ENCODE measurements at regions not wholly inside any gene's neighbourhood (a gene's known extent, or its start where the extent isn't known, plus 50 kb on each side); places are given as distances from the start of the nearest gene placed in this dataset.
"Not testable (repeated sequence)": the region's sequence is repeated elsewhere in the genome, so short reads cannot be mapped to it uniquely, and the experiment has no call there.

DNA sequence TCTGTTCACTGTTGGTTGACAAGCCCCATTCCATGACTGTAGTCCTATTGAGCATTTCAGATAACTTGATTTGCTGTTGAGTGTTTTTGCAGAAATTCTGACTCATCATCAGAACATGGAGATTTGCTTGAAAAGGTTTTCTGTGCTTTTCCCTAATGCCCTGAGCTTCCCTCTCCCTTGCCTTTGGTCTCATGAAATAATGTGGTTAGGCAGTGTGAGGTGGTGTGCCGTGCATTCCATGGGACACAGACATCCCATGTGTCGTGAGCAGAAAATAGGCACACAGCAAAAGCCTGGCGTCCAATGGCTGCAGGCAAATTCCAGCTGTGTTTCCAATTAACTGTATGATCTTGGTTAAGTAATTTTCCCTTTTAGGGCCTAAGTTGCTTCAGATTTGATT, 197.4 kb downstream of the DLEU7 start:
- H3K56ac ChIP-seq (ENCODE audit: low read length): no peak overlapping the region

DNA sequence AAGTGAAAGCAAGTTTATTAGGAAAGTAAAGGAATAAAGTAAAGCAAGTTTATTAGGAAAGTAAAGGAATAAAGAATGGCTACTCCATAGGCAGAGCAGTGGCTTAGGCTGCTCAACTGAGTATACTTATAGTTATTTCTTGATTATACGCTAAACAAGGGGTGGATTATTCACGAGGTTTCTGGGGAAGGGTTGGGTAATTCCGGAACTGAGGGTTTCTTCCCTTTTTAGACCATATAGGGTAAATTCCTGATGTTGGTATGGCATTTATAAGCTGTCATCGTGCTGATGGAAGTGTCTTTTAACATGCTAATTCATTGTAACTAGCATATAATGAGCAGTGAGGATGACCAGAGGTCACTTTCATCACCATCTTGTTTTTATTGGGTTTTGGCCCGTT, 194.3 kb downstream of the DLEU7 start:
- H2BK5ac ChIP-seq (ENCODE audit: low read length): no peak overlapping the region
- no peak overlapping the region for H3K4ac ChIP-seq (ENCODE audit: low read depth, low read length)
- DNase-seq: no peak
- H4K5ac ChIP-seq (ENCODE audit: low read length): peak overlapping the region; percentile 50
- H3K9ac ChIP-seq (ENCODE audit: low read length): no peak overlapping the region
- no peak overlapping the region for H2BK120ac ChIP-seq (ENCODE audit: low read depth, low read length)
- no peak overlapping the region for H4K8ac ChIP-seq (ENCODE audit: low read depth, low read length)
- H2BK15ac ChIP-seq (replicated peaks; ENCODE audit: low read depth): no peak overlapping the region
- H3K23ac ChIP-seq (ENCODE audit: low read length): no peak overlapping the region
- H2AK5ac ChIP-seq (ENCODE audit: low read length): no peak overlapping the region
- no peaks in the 10 kb centered on the region for H3K36me3 ChIP-seq (ENCODE audit: control insufficient read depth, insufficient read depth, low read length)
- WGBS (ENCODE audit: extremely low coverage, insufficient coverage, low lambda C conversion rate): no CpG with 5 or more reads among the region's 5 CpGs
- H3K18ac ChIP-seq (ENCODE audit: low read length): no peak overlapping the region
- H3K4me3 ChIP-seq (ENCODE audit: low read length): no peak overlapping the region
- no peaks in the 10 kb centered on the region for H3K27me3 ChIP-seq (ENCODE audit: insufficient read depth, low read length, poor library complexity)
- H3K79me1 ChIP-seq (ENCODE audit: low read length): no peaks in the 10 kb centered on the region
- H3K4me1 ChIP-seq (ENCODE audit: control insufficient read depth, low read depth, low read length): no peaks in the 10 kb centered on the region
- H3K79me2 ChIP-seq (ENCODE audit: control insufficient read depth, insufficient read depth, low read length): no peaks in the 10 kb centered on the region
- no peak overlapping the region for H3K4me2 ChIP-seq (ENCODE audit: low read length)
- H3K27ac ChIP-seq (ENCODE audit: low read depth, low read length): no peak overlapping the region
- H3K56ac ChIP-seq (ENCODE audit: low read length): no peak overlapping the region

More for the DNA sequence above, 197.4 kb downstream of the DLEU7 start:
- Histone ChIP-seq H3K79me1 (ENCODE audit: low read length) (no peaks in the 10 kb centered on the region), H3K79me2 (ENCODE audit: control insufficient read depth, insufficient read depth, low read length) (no peaks in the 10 kb centered on the region), H3K18ac (ENCODE audit: low read length) (no peak overlapping the region), H3K4me2 (ENCODE audit: low read length) (no peak overlapping the region), H2BK5ac (ENCODE audit: low read length) (no peak overlapping the region), H3K23ac (ENCODE audit: low read length) (no peak overlapping the region), H3K27me3 (ENCODE audit: insufficient read depth, low read length, poor library complexity) (no peaks in the 10 kb centered on the region), H2BK15ac (replicated peaks; ENCODE audit: low read depth) (no peak overlapping the region), H3K36me3 (ENCODE audit: control insufficient read depth, insufficient read depth, low read length) (no peaks in the 10 kb centered on the region), H3K4me3 (ENCODE audit: low read length) (no peak overlapping the region), H3K27ac (ENCODE audit: low read depth, low read length) (no peak overlapping the region), H3K4ac (ENCODE audit: low read depth, low read length) (no peak overlapping the region), H2AK5ac (ENCODE audit: low read length) (no peak overlapping the region), H4K8ac (ENCODE audit: low read depth, low read length) (no peak overlapping the region), H3K4me1 (ENCODE audit: control insufficient read depth, low read depth, low read length) (no peaks in the 10 kb centered on the region), H4K5ac (ENCODE audit: low read length) (no peak overlapping the region), H3K9ac (ENCODE audit: low read length) (no peak overlapping the region), H2BK120ac (ENCODE audit: low read depth, low read length) (no peak overlapping the region)
- no peak for DNase-seq
- WGBS (ENCODE audit: extremely low coverage, insufficient coverage, low lambda C conversion rate): no CpG with 5 or more reads among the region's 3 CpGs

GRCh38 chr13:50650592-50651504, 192.6 kb downstream of the DLEU7 start:
- Histone ChIP-seq H3K27ac (ENCODE audit: low read depth, low read length) (no peak overlapping the region), H3K56ac (ENCODE audit: low read length) (no peak overlapping the region), H2AK5ac (ENCODE audit: low read length) (no peak overlapping the region), H3K9ac (ENCODE audit: low read length) (no peak overlapping the region), H4K5ac (ENCODE audit: low read length) (no peak overlapping the region), H3K4me1 (ENCODE audit: control insufficient read depth, low read depth, low read length) (no peaks in the 10 kb centered on the region), H3K4ac (ENCODE audit: low read depth, low read length) (no peak overlapping the region), H3K18ac (ENCODE audit: low read length) (no peak overlapping the region), H3K4me3 (ENCODE audit: low read length) (no peak overlapping the region), H3K36me3 (ENCODE audit: control insufficient read depth, insufficient read depth, low read length) (no peaks in the 10 kb centered on the region), H4K8ac (ENCODE audit: low read depth, low read length) (no peak overlapping the region), H3K23ac (ENCODE audit: low read length) (no peak overlapping the region), H3K4me2 (ENCODE audit: low read length) (no peak overlapping the region), H3K79me1 (ENCODE audit: low read length) (no peaks in the 10 kb centered on the region), H2BK15ac (replicated peaks; ENCODE audit: low read depth) (no peak overlapping the region), H3K79me2 (ENCODE audit: control insufficient read depth, insufficient read depth, low read length) (no peaks in the 10 kb centered on the region), H3K27me3 (ENCODE audit: insufficient read depth, low read length, poor library complexity) (no peaks in the 10 kb centered on the region), H2BK120ac (ENCODE audit: low read depth, low read length) (no peak overlapping the region), H2BK5ac (ENCODE audit: low read length) (no peak overlapping the region)
- DNase-seq: no peak
- no CpG with 5 or more reads among the region's 11 CpGs for WGBS (ENCODE audit: extremely low coverage, insufficient coverage, low lambda C conversion rate)

- DNase-seq: no peak
- no peak overlapping the region for H3K9ac ChIP-seq (ENCODE audit: low read length)
- H3K4ac ChIP-seq (ENCODE audit: low read depth, low read length): no peak overlapping the region
- no peak overlapping the region for H4K5ac ChIP-seq (ENCODE audit: low read length)
- no peak overlapping the region for H2BK5ac ChIP-seq (ENCODE audit: low read length)
- no peak overlapping the region for H3K18ac ChIP-seq (ENCODE audit: low read length)
- H3K56ac ChIP-seq (ENCODE audit: low read length): no peak overlapping the region
- H2AK5ac ChIP-seq (ENCODE audit: low read length): no peak overlapping the region
- no peaks in the 10 kb centered on the region for H3K79me2 ChIP-seq (ENCODE audit: control insufficient read depth, insufficient read depth, low read length)
- no peaks in the 10 kb centered on the region for H3K36me3 ChIP-seq (ENCODE audit: control insufficient read depth, insufficient read depth, low read length)
- no peak overlapping the region for H2BK15ac ChIP-seq (replicated peaks; ENCODE audit: low read depth)
- no peak overlapping the region for H2BK120ac ChIP-seq (ENCODE audit: low read depth, low read length)
- no CpG with 5 or more reads among the region's 3 CpGs for WGBS (ENCODE audit: extremely low coverage, insufficient coverage, low lambda C conversion rate)
- H4K8ac ChIP-seq (ENCODE audit: low read depth, low read length): no peak overlapping the region
- H3K79me1 ChIP-seq (ENCODE audit: low read length): no peaks in the 10 kb centered on the region
- no peaks in the 10 kb centered on the region for H3K27me3 ChIP-seq (ENCODE audit: insufficient read depth, low read length, poor library complexity)
- no peak overlapping the region for H3K23ac ChIP-seq (ENCODE audit: low read length)
- no peak overlapping the region for H3K27ac ChIP-seq (ENCODE audit: low read depth, low read length)
- no peaks in the 10 kb centered on the region for H3K4me1 ChIP-seq (ENCODE audit: control insufficient read depth, low read depth, low read length)
- H3K4me3 ChIP-seq (ENCODE audit: low read length): no peak overlapping the region
- H3K4me2 ChIP-seq (ENCODE audit: low read length): no peak overlapping the region
Measured at GRCh38 chr13:50651922-50652321, 191.6 kb downstream of the DLEU7 start.

- Histone ChIP-seq H4K8ac (ENCODE audit: low read depth, low read length) (no peak overlapping the region), H3K27ac (ENCODE audit: low read depth, low read length) (no peak overlapping the region), H3K9ac (ENCODE audit: low read length) (no peak overlapping the region), H2BK5ac (ENCODE audit: low read length) (no peak overlapping the region), H3K18ac (ENCODE audit: low read length) (no peak overlapping the region), H3K23ac (ENCODE audit: low read length) (no peak overlapping the region), H3K4me1 (ENCODE audit: control insufficient read depth, low read depth, low read length) (no peaks in the 10 kb centered on the region), H2BK15ac (replicated peaks; ENCODE audit: low read depth) (no peak overlapping the region), H3K79me2 (ENCODE audit: control insufficient read depth, insufficient read depth, low read length) (no peaks in the 10 kb centered on the region), H3K56ac (ENCODE audit: low read length) (no peak overlapping the region), H3K27me3 (ENCODE audit: insufficient read depth, low read length, poor library complexity) (no peaks in the 10 kb centered on the region), H3K79me1 (ENCODE audit: low read length) (no peaks in the 10 kb centered on the region), H3K4ac (ENCODE audit: low read depth, low read length) (no peak overlapping the region), H2AK5ac (ENCODE audit: low read length) (no peak overlapping the region), H3K4me2 (ENCODE audit: low read length) (no peak overlapping the region), H4K5ac (ENCODE audit: low read length) (no peak overlapping the region), H3K4me3 (ENCODE audit: low read length) (no peak overlapping the region), H2BK120ac (ENCODE audit: low read depth, low read length) (no peak overlapping the region), H3K36me3 (ENCODE audit: control insufficient read depth, insufficient read depth, low read length) (no peaks in the 10 kb centered on the region)
- DNase-seq: no peak
- WGBS (ENCODE audit: extremely low coverage, insufficient coverage, low lambda C conversion rate): no CpG with 5 or more reads among the region's 4 CpGs
Measured at GRCh38 chr13:50654331-50654730, 189.2 kb downstream of the DLEU7 start.

GRCh38 chr13:50661881-50662280, 181.6 kb downstream of the DLEU7 start:
- not testable (repeated sequence) for DNase-seq; H3K79me1 ChIP-seq (ENCODE audit: low read length); H3K36me3 ChIP-seq (ENCODE audit: control insufficient read depth, insufficient read depth, low read length); H3K18ac ChIP-seq (ENCODE audit: low read length); H4K5ac ChIP-seq (ENCODE audit: low read length); H3K27me3 ChIP-seq (ENCODE audit: insufficient read depth, low read length, poor library complexity); H2BK120ac ChIP-seq (ENCODE audit: low read depth, low read length); H3K27ac ChIP-seq (ENCODE audit: low read depth, low read length); H3K79me2 ChIP-seq (ENCODE audit: control insufficient read depth, insufficient read depth, low read length); H3K4me1 ChIP-seq (ENCODE audit: control insufficient read depth, low read depth, low read length); H3K4me3 ChIP-seq (ENCODE audit: low read length); H2BK5ac ChIP-seq (ENCODE audit: low read length); H3K4ac ChIP-seq (ENCODE audit: low read depth, low read length); H2BK15ac ChIP-seq (replicated peaks; ENCODE audit: low read depth); H2AK5ac ChIP-seq (ENCODE audit: low read length); H3K23ac ChIP-seq (ENCODE audit: low read length); H3K56ac ChIP-seq (ENCODE audit: low read length); H3K4me2 ChIP-seq (ENCODE audit: low read length); H4K8ac ChIP-seq (ENCODE audit: low read depth, low read length); H3K9ac ChIP-seq (ENCODE audit: low read length)
- WGBS (ENCODE audit: extremely low coverage, insufficient coverage, low lambda C conversion rate): no CpG with 5 or more reads among the region's 5 CpGs
